IgD-negative memory B cell (primary cell): ENCODE measurements at regions not wholly inside any gene's neighbourhood (a gene's known extent, or its start where the extent isn't known, plus 50 kb on each side); places are given as distances from the start of the nearest gene placed in this dataset.

Source experiments
- H3K27ac Mint-ChIP-seq, 3 donors: one replicate each; pipeline ENCODE4 v1.8.0; 2020 to 2022; ENCODE audit warnings: mild to moderate bottlenecking in 3 of 3, mixed read lengths in 3 of 3, moderate library complexity in 1 of 3
- H3K27me3 Mint-ChIP-seq: one replicate; pipeline ENCODE4 v1.8.0; 2021; ENCODE audit warnings: mixed read lengths
- H3K36me3 Mint-ChIP-seq: one replicate; pipeline ENCODE4 v1.8.0; 2020; ENCODE audit warnings: mild to moderate bottlenecking, mixed read lengths
- H3K4me1 Mint-ChIP-seq, 3 donors: one replicate each; pipeline ENCODE4 v1.8.0; 2020 to 2022; ENCODE audit warnings: mixed read lengths in 3 of 3, mild to moderate bottlenecking in 1 of 3
- H3K4me3 Mint-ChIP-seq, 4 donors: one replicate each; pipeline ENCODE4 v1.8.0; 2020 to 2022; ENCODE audit warnings: mild to moderate bottlenecking in 4 of 4, mixed read lengths in 4 of 4, moderate library complexity in 3 of 4
- H3K9me3 Mint-ChIP-seq, 3 donors: one replicate each; pipeline ENCODE4 v1.8.0; 2020 to 2021; ENCODE audit warnings: mixed read lengths in 3 of 3, mild to moderate bottlenecking in 1 of 3

- peaks cover 5% of the 10 kb centered on the region for H3K27me3 Mint-ChIP-seq
- no peak overlapping the region for H3K27ac Mint-ChIP-seq
- no peaks in the 10 kb centered on the region for H3K9me3 Mint-ChIP-seq
- no peak overlapping the region for H3K4me3 Mint-ChIP-seq
- no peaks in the 10 kb centered on the region for H3K36me3 Mint-ChIP-seq
- H3K4me1 Mint-ChIP-seq: peaks cover 0 to 2% (median 0%) of the 10 kb centered on the region in 3 donors
These were observed 71.9 kb upstream of the NHSL1 start for GRCh38 chr6:138571181-138571580.

DNA sequence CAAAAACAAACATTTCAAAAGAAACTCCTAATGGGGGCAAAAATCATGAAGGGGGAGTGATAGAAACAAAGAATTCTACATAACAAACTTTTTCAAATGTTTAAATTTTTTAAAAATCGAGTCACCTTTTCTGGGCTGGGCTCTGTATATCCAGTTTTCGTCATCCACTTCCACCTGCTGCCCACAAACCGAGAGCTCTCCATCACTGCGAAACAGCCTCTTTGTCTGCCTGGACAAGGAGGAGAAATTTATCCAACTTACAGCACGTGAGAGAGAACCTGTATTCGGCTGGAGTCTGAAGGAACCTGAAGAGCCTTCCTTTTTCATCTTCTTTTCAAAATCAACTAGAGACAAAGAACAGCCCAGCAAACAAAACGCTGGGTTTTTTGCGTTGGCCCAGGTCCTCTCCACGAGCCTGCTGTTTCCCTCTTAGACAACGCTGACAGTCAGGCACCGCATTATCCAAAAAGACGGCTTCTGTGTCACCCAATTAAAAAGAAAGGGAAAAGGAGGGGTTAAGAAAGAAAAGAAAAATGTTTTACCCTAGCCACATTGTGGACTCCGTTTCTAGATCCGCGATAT is 72.4 kb upstream of the NHSL1 start:
- H3K27me3 Mint-ChIP-seq: peaks cover 5% of the 10 kb centered on the region
- peaks cover 0 to 2% (median 0%) of the 10 kb centered on the region in 3 donors for H3K4me1 Mint-ChIP-seq
- H3K36me3 Mint-ChIP-seq: no peaks in the 10 kb centered on the region
- H3K9me3 Mint-ChIP-seq: no peaks in the 10 kb centered on the region
- no peak overlapping the region for H3K4me3 Mint-ChIP-seq
- H3K27ac Mint-ChIP-seq: no peak overlapping the region

- Mint-ChIP-seq H3K4me3 (no peak overlapping the region), H3K27ac (no peak overlapping the region), H3K4me1 (peaks cover 0 to 2% (median 0%) of the 10 kb centered on the region in 3 donors)
These were observed 73.0 kb upstream of the NHSL1 start for GRCh38 chr6:138572167-138572875.

GRCh38 chr6:138572885-138573284 is 73.6 kb upstream of the NHSL1 start:
- H3K27me3 Mint-ChIP-seq: peaks cover 5% of the 10 kb centered on the region

More at GRCh38 chr6:138572167-138572875, 73.0 kb upstream of the NHSL1 start:
- peaks cover 5% of the 10 kb centered on the region for H3K27me3 Mint-ChIP-seq
- H3K9me3 Mint-ChIP-seq: no peaks in the 10 kb centered on the region
- no peaks in the 10 kb centered on the region for H3K36me3 Mint-ChIP-seq

DNA sequence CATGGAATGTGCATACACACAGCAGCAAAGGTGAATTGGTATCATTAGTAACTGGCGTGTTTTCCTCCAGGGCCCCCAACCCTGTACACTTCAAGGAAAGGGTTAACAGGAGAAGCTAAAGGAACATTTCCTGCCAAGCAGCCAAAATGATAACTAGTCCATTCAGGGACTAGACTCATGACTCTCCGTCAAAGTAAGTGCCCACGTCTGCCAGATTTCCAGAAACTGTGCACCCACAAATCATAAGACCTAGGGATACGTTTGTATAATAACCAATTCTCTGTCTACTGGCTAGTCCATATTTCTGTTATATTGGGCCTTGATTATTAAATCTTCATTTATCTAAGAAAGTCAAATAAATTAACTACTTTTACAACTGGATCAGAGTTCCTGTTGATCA is 76.0 kb upstream of the NHSL1 start:
- peaks cover 5% of the 10 kb centered on the region for H3K27me3 Mint-ChIP-seq
- peaks cover 0 to 2% (median 0%) of the 10 kb centered on the region in 3 donors for H3K4me1 Mint-ChIP-seq
- no peaks in the 10 kb centered on the region for H3K36me3 Mint-ChIP-seq
- H3K4me3 Mint-ChIP-seq: no peak overlapping the region
- H3K27ac Mint-ChIP-seq: no peak overlapping the region
- H3K9me3 Mint-ChIP-seq: no peaks in the 10 kb centered on the region

More at GRCh38 chr6:138572885-138573284, 73.6 kb upstream of the NHSL1 start:
- Mint-ChIP-seq H3K27ac (no peak overlapping the region), H3K4me1 (peaks cover 0 to 2% (median 0%) of the 10 kb centered on the region in 3 donors), H3K36me3 (no peaks in the 10 kb centered on the region), H3K4me3 (no peak overlapping the region), H3K9me3 (no peaks in the 10 kb centered on the region)

DNA sequence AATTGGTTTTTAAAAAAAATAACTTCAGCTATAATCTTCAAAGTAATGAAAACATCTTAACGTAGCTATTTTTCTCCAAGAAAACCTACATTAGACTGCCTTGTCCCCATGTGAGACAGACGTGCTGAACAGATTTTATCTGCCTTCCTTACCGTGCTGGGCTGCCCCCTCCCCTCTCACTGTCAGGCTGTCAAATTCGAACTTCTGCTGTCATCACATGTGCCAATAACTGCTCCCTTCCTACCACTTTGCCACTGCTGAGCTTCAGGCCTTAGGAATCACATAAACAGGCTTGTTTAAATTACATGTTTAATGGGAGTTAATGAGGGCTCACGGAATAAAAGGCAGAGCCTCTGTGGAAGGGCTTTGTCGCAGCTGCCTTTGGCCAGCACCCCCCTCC is 77.0 kb upstream of the NHSL1 start:
- H3K4me3 Mint-ChIP-seq: no peak overlapping the region
- H3K9me3 Mint-ChIP-seq: no peaks in the 10 kb centered on the region
- H3K27me3 Mint-ChIP-seq: peaks cover 5% of the 10 kb centered on the region
- H3K36me3 Mint-ChIP-seq: no peaks in the 10 kb centered on the region
- peaks cover 0 to 2% (median 0%) of the 10 kb centered on the region in 3 donors for H3K4me1 Mint-ChIP-seq
- H3K27ac Mint-ChIP-seq: no peak overlapping the region

DNA sequence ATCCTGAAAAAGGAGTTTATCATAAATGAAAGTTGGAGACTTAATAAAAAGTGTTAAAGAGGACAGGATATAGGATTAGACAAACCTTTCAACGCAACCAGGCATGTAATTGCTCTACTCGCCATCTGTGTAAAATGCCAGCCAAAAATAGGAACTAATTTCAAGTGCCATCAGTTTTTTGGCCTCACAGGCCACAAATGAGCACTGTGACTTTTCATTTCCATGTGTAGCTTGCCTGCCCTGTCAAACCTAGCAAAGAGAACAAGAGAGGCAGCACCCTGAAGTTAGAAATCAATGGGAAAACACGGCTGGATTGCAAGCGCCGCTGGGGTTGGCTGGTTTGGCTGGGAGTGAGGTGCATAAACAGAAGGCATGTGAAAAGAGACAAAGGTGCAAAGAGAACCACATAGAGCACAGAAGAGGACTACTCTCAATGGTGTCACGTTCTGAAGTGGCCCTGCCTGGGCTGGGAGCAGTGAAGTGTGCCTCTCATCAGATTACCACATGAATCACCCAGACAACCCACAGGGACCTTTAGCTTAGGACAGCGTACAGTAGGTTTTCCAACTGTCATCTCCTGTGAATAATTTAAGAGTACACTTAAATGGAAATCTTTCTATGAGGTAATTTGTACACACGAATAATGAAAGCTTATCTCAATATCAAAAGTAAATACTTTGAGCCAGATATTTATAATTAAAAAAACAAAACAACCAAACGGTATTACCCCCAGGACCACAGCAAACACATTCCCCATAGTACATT is 78.0 kb upstream of the NHSL1 start:
- Mint-ChIP-seq H3K27ac (no peak overlapping the region), H3K9me3 (no peaks in the 10 kb centered on the region), H3K4me1 (no peaks in the 10 kb centered on the region), H3K36me3 (no peaks in the 10 kb centered on the region), H3K4me3 (no peak overlapping the region), H3K27me3 (peaks cover under 1% of the 10 kb centered on the region)

GRCh38 chr6:138580040-138580439 is 80.7 kb upstream of the NHSL1 start:
- no peaks in the 10 kb centered on the region for H3K36me3 Mint-ChIP-seq
- H3K9me3 Mint-ChIP-seq: no peaks in the 10 kb centered on the region
- no peaks in the 10 kb centered on the region for H3K4me1 Mint-ChIP-seq
- H3K4me3 Mint-ChIP-seq: no peak overlapping the region
- no peak overlapping the region for H3K27ac Mint-ChIP-seq
- H3K27me3 Mint-ChIP-seq: peaks cover 2% of the 10 kb centered on the region

DNA sequence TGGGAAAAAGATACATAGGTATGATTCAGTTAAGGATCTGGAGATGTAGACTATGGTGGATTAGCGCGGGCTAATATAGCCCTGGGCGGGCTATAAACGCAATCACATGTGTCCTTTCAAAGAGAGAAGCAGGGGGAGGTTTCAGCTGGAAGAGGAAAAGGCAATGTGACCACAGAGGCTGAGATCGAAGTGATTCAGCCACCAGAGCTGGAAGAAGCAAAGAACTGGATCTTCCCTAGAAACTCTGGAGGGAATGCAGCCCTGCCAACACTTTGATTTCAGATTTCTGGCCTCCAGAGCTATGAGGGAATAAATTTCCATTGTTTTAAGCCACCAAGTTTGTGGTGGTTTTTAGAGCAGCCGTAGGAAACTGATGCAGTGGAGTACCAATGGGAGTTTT is 81.5 kb upstream of the NHSL1 start:
- Mint-ChIP-seq H3K4me3 (no peak overlapping the region), H3K27me3 (peaks cover 2% of the 10 kb centered on the region), H3K36me3 (no peaks in the 10 kb centered on the region), H3K9me3 (no peaks in the 10 kb centered on the region), H3K27ac (peak overlapping the region in 1 of 3 donors; percentile 36), H3K4me1 (no peaks in the 10 kb centered on the region)

DNA sequence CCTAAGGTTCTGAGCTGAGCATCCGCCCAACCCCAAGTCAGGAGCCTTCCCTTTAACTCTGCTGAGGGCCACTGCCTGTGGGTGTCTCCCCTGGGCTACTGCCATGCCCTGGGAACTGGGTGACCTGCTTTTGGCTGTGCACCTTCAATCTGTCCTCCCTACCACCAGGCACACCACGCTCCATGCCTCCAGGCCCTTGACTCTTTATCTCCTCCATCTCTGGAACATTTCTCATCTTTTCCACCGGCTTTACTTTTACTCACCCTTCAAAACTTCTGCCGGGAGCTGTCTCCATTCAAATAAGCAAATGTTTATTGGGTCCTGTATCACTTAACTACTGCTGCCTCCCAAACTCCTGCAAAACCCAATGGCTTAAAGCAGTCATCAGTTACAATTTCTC is 83.3 kb upstream of the NHSL1 start:
- Mint-ChIP-seq H3K4me3 (no peak overlapping the region), H3K9me3 (no peaks in the 10 kb centered on the region), H3K36me3 (no peaks in the 10 kb centered on the region), H3K27ac (no peak overlapping the region), H3K27me3 (peaks cover 2% of the 10 kb centered on the region), H3K4me1 (peaks cover 0 to 2% (median 0%) of the 10 kb centered on the region in 3 donors)

- peaks cover 2 to 6% (median 4%) of the 10 kb centered on the region in 3 donors for H3K4me1 Mint-ChIP-seq
- H3K4me3 Mint-ChIP-seq: peak overlapping the region in 1 of 4 donors; percentile 33
- H3K27ac Mint-ChIP-seq: no peak overlapping the region
- peaks cover 2% of the 10 kb centered on the region for H3K27me3 Mint-ChIP-seq
- no peaks in the 10 kb centered on the region for H3K36me3 Mint-ChIP-seq
- no peaks in the 10 kb centered on the region for H3K9me3 Mint-ChIP-seq
These were observed 87.3 kb upstream of the NHSL1 start for GRCh38 chr6:138586638-138587037.

DNA sequence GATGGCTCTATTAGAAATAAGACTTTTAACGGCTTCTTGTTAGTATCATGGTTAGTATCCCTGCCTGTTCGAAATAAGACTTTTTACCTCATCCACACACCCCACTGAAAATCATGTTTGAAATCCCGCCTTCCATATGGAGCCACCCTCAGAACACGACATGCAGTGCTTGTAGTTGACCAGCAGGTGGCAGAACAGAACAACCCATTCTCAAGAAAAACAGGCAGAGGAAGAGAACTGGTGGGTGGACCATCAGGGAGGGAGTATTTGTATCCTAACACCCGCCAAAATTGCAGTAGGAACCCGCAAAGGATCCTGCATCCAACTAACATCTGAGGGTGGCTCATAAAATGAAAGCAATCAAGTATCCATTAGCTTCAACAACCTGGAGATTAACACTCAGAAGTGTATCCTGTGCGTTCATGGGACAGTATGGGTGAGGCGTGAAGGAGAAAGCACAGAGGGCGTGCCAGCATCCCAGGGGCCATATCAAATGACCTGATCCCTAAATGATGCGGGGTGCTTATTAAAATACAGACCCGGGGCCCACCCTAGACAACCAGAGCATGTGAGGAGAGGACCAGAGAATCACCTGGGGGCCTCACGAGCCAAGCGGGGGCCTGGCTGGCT is 89.6 kb upstream of the NHSL1 start:
- Mint-ChIP-seq H3K36me3 (no peaks in the 10 kb centered on the region), H3K9me3 (no peaks in the 10 kb centered on the region), H3K27ac (no peak overlapping the region), H3K4me3 (no peak overlapping the region), H3K4me1 (peaks cover 14 to 21% (median 18%) of the 10 kb centered on the region in 3 donors), H3K27me3 (peaks cover 3% of the 10 kb centered on the region)

- no peak overlapping the region for H3K27ac Mint-ChIP-seq
- no peak overlapping the region for H3K4me3 Mint-ChIP-seq
- peaks cover 14 to 21% (median 18%) of the 10 kb centered on the region in 3 donors for H3K4me1 Mint-ChIP-seq
- H3K9me3 Mint-ChIP-seq: no peaks in the 10 kb centered on the region
- H3K27me3 Mint-ChIP-seq: peaks cover 5% of the 10 kb centered on the region
- H3K36me3 Mint-ChIP-seq: no peaks in the 10 kb centered on the region
These were observed 91.8 kb upstream of the NHSL1 start for GRCh38 chr6:138590796-138591709.

DNA sequence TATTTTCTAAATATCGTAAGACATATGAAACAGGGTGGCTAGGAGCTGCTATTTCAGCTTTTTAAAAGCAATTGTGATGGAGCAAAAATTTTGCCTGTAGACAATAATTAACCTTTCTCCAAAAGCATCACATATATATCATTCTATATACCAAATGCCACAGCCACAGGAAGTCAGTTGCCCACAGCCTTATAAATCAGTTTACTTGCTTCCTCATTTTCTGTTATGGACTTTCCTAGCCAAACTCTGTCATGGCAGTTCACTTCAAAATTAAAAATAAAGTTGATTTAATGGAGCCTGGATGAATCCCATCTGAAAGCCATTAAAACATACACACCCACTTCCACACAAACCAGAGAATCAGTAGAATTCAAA is 93.4 kb upstream of the NHSL1 start:
- Mint-ChIP-seq H3K4me1 (peaks cover 14 to 19% (median 18%) of the 10 kb centered on the region in 3 donors), H3K4me3 (peak overlapping the region; percentile 50 to 93 (median 76)), H3K9me3 (no peaks in the 10 kb centered on the region), H3K36me3 (no peaks in the 10 kb centered on the region), H3K27ac (peak overlapping the region in 1 of 3 donors; percentile 36), H3K27me3 (peaks cover 5% of the 10 kb centered on the region)
